Effector memory CD4-positive, alpha-beta T cell (primary cell): ENCODE measurements at regions not wholly inside any gene's neighbourhood (a gene's known extent, or its start where the extent isn't known, plus 50 kb on each side); places are given as distances from the start of the nearest gene placed in this dataset.

Experiments used
- DNase-seq, 3 donors: peaks; one replicate each; pipeline ENCODE4 v3.0.0-alpha.2; 2020
- H3K27ac ChIP-seq: 2 replicates; pipeline ENCODE4 v1.7.0; 2013; ENCODE audit warnings: mild to moderate bottlenecking, low read length, moderate library complexity; ENCODE audit not compliant: insufficient read depth, poor library complexity, severe bottlenecking
- H3K27me3 ChIP-seq: replicated peaks from 2 replicates; pipeline ENCODE4 v1.7.0; 2013; ENCODE audit warnings: mild to moderate bottlenecking, low read length; ENCODE audit not compliant: insufficient read depth, control insufficient read depth, poor library complexity, severe bottlenecking
- H3K36me3 ChIP-seq: 2 replicates; pipeline ENCODE4 v1.7.0; 2013; ENCODE audit warnings: mild to moderate bottlenecking, low read length, moderate library complexity; ENCODE audit not compliant: control insufficient read depth, insufficient read depth
- H3K4me1 ChIP-seq: 2 replicates; pipeline ENCODE4 v1.7.0; 2013; ENCODE audit warnings: low read length, mild to moderate bottlenecking; ENCODE audit not compliant: control insufficient read depth, insufficient read depth, poor library complexity, severe bottlenecking
- H3K4me3 ChIP-seq: 2 replicates; pipeline ENCODE4 v1.7.0; 2013; ENCODE audit warnings: low read length, low read depth, mild to moderate bottlenecking; ENCODE audit not compliant: insufficient read depth, poor library complexity, severe bottlenecking
- H3K9me3 ChIP-seq: 2 replicates; pipeline ENCODE4 v1.7.0; 2013; ENCODE audit warnings: mild to moderate bottlenecking, low read length, moderate library complexity; ENCODE audit not compliant: control insufficient read depth

DNA sequence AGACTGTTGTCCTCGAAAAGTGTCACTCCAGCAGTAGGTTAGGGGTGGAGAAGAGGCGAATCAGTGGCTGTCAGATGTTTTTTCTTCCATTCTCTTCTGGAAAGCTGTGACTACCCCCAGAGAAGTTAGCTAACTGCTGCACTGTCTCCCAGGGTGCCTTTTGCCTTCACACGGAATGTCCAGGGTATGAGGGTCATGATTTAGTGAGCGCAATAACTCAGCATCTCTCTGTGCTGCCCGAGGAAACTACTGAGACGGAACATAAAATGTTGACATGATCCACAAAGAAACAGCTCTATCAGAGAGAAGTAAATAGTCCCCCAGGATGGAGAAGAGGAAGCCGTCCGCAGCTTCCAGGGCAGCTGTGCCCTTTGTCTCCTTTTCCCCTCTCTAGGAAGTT is 254.0 kb upstream of the ARGLU1 start:
- H3K27ac ChIP-seq = no peak overlapping the region
- no peaks in the 10 kb centered on the region for H3K27me3 ChIP-seq
- no peaks in the 10 kb centered on the region for H3K36me3 ChIP-seq
- no peak overlapping the region for H3K4me3 ChIP-seq
- no peak for DNase-seq
- no peaks in the 10 kb centered on the region for H3K4me1 ChIP-seq
- H3K9me3 ChIP-seq = no peaks in the 10 kb centered on the region

GRCh38 chr13:106819413-106820180 is 251.7 kb upstream of the ARGLU1 start:
- Histone ChIP-seq H3K4me1 (no peaks in the 10 kb centered on the region), H3K27ac (no peak overlapping the region), H3K4me3 (no peak overlapping the region), H3K27me3 (no peaks in the 10 kb centered on the region), H3K9me3 (no peaks in the 10 kb centered on the region), H3K36me3 (no peaks in the 10 kb centered on the region)
- no peak for DNase-seq

- Histone ChIP-seq H3K4me3 (no peak overlapping the region), H3K36me3 (no peaks in the 10 kb centered on the region), H3K4me1 (no peaks in the 10 kb centered on the region), H3K27me3 (no peaks in the 10 kb centered on the region), H3K27ac (no peak overlapping the region), H3K9me3 (no peaks in the 10 kb centered on the region)
- DNase-seq = no peak
Measured at GRCh38 chr13:106818971-106819370, 251.0 kb upstream of the ARGLU1 start.

- Histone ChIP-seq H3K4me1 (no peaks in the 10 kb centered on the region), H3K27me3 (no peaks in the 10 kb centered on the region), H3K4me3 (no peak overlapping the region), H3K27ac (no peak overlapping the region), H3K36me3 (no peaks in the 10 kb centered on the region), H3K9me3 (no peaks in the 10 kb centered on the region)
- no peak for DNase-seq
Measured at GRCh38 chr13:106815545-106815944, 247.6 kb upstream of the ARGLU1 start.

DNA sequence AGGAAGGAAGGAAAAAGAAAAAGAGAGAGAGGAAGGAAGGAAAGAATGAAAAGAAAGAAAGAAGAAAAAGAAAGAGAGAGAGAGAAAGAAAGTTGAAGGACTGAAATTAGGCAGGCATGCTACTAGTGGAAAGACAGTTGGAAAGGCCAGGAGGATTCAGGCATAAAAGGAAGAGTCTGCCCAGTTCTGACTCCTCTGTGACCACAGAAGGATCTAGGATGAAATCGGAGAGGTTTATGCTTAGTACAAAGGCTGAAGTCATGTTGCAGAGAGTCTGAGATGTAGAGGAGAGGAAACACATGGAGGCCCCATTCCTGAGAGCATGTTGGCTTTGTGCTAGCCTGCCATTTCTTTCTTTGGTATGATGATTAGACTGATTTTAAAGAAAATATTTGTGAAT is 246.5 kb upstream of the ARGLU1 start:
- Histone ChIP-seq H3K27ac (no peak overlapping the region), H3K9me3 (no peaks in the 10 kb centered on the region), H3K36me3 (no peaks in the 10 kb centered on the region), H3K27me3 (no peaks in the 10 kb centered on the region), H3K4me1 (no peaks in the 10 kb centered on the region), H3K4me3 (no peak overlapping the region)
- DNase-seq = no peak

DNA sequence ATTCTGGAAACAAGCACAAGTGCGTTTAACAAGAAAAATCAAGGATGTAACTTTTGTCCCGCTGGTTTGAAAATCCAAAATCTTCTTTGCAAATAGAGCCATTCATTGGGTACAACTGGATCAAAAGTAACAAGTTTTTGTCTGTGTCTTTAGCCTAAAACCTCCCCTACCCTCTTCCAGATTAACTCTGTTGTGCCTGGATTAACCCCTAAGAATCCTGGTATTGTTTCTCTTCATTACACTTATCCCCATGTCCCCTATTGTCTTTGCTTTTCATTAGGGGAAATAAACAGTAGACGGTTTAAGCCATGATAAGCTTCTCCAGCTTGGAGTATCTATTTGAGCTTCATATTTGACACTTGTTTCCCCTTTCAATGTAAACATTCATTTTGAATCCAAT is 242.1 kb upstream of the ARGLU1 start:
- H3K36me3 ChIP-seq = no peaks in the 10 kb centered on the region
- no peaks in the 10 kb centered on the region for H3K9me3 ChIP-seq
- no peaks in the 10 kb centered on the region for H3K4me1 ChIP-seq
- no peak overlapping the region for H3K4me3 ChIP-seq
- no peak overlapping the region for H3K27ac ChIP-seq
- no peak for DNase-seq
- no peaks in the 10 kb centered on the region for H3K27me3 ChIP-seq

- H3K9me3 ChIP-seq = no peaks in the 10 kb centered on the region
- no peak for DNase-seq
- no peak overlapping the region for H3K4me3 ChIP-seq
- H3K4me1 ChIP-seq = no peaks in the 10 kb centered on the region
- H3K36me3 ChIP-seq = no peaks in the 10 kb centered on the region
- H3K27me3 ChIP-seq = no peaks in the 10 kb centered on the region
- H3K27ac ChIP-seq = no peak overlapping the region
Measured at GRCh38 chr13:106804991-106805390, 237.1 kb upstream of the ARGLU1 start.

DNA sequence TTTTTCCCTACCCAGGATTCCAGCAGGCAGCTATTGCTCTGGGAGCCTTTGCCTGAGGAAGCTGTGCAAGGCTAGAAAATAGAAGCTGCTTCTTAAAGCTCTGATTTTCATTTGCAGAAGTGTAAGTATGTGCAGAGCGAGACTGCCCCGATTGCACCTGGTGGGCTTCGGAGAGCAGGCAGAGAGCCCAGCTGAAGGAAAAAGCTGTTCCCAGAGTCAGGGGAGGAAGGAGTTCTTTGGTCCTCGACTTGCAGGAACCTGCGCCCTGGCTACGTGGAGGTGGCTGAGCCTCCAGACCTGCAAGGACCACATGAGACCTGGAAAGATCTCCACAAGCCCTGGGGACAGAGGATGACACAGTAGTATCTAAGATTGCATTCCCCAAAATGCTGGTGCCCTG is 235.0 kb upstream of the ARGLU1 start:
- no peaks in the 10 kb centered on the region for H3K27me3 ChIP-seq
- no peaks in the 10 kb centered on the region for H3K9me3 ChIP-seq
- H3K27ac ChIP-seq = no peak overlapping the region
- H3K4me3 ChIP-seq = no peak overlapping the region
- no peak for DNase-seq
- H3K4me1 ChIP-seq = no peaks in the 10 kb centered on the region
- H3K36me3 ChIP-seq = no peaks in the 10 kb centered on the region

GRCh38 chr13:106799781-106800335 is 231.9 kb upstream of the ARGLU1 start:
- Histone ChIP-seq H3K27me3 (no peaks in the 10 kb centered on the region), H3K9me3 (no peaks in the 10 kb centered on the region), H3K4me1 (no peaks in the 10 kb centered on the region), H3K36me3 (no peaks in the 10 kb centered on the region), H3K27ac (no peak overlapping the region), H3K4me3 (no peak overlapping the region)
- no peak for DNase-seq

- H3K4me3 ChIP-seq = no peak overlapping the region
- no peaks in the 10 kb centered on the region for H3K36me3 ChIP-seq
- no peak for DNase-seq
- H3K9me3 ChIP-seq = no peaks in the 10 kb centered on the region
- no peaks in the 10 kb centered on the region for H3K27me3 ChIP-seq
- H3K27ac ChIP-seq = no peak overlapping the region
- H3K4me1 ChIP-seq = no peaks in the 10 kb centered on the region
Measured at GRCh38 chr13:106797081-106797640, 229.2 kb upstream of the ARGLU1 start.
